MM.1S (cell line): ENCODE measurements at regions not wholly inside any gene's neighbourhood (a gene's known extent, or its start where the extent isn't known, plus 50 kb on each side); places are given as distances from the start of the nearest gene placed in this dataset.

Experiments used
- DNase-seq: peaks from one replicate; pipeline ENCODE4 v3.0.0-alpha.2; 2015
- H2AFZ ChIP-seq: fragments of 300-600 bp; sonication (generic); 2 replicates; pipeline ENCODE4 v1.6.0; 2016; ENCODE audit warnings: antibody characterized with exemption, low read length
- H3F3A ChIP-seq: fragments of 300-600 bp; sonication (generic); 2 replicates; pipeline ENCODE4 v1.6.1; 2016; ENCODE audit warnings: mild to moderate bottlenecking, antibody characterized with exemption, low read length, moderate library complexity, mixed read lengths; ENCODE audit not compliant: insufficient read depth
- H3K27ac ChIP-seq: fragments of 300-600 bp; sonication (generic); 2 replicates; pipeline ENCODE4 v1.5.1; 2016; ENCODE audit warnings: mild to moderate bottlenecking, low read length
- H3K27me3 ChIP-seq: fragments of 300-600 bp; sonication (generic); replicated peaks from 2 replicates; pipeline ENCODE4 v1.6.0; 2016; ENCODE audit warnings: low read length; ENCODE audit not compliant: insufficient read depth
- H3K36me3 ChIP-seq: fragments of 300-600 bp; sonication (generic); replicated peaks from 2 replicates; pipeline ENCODE4 v1.6.1; 2016; ENCODE audit warnings: mild to moderate bottlenecking, low read length, mixed read lengths; ENCODE audit not compliant: insufficient read depth
- H3K4me1 ChIP-seq: fragments of 300-600 bp; sonication (generic); 2 replicates; pipeline ENCODE4 v1.6.1; 2016; ENCODE audit warnings: low read length, mixed read lengths
- H3K4me2 ChIP-seq: fragments of 300-600 bp; sonication (generic); 2 replicates; pipeline ENCODE4 v1.6.0; 2016; ENCODE audit warnings: low read depth, low read length
- H3K4me3 ChIP-seq: fragments of 300-600 bp; sonication (generic); 2 replicates; pipeline ENCODE4 v1.5.1; 2016; ENCODE audit warnings: low read length, mixed read lengths
- H3K79me2 ChIP-seq: fragments of 300-600 bp; sonication (generic); 2 replicates; pipeline ENCODE4 v1.6.1; 2016; ENCODE audit warnings: mixed run types, low read length, mixed read lengths
- H3K9ac ChIP-seq: fragments of 300-600 bp; sonication (generic); 2 replicates; pipeline ENCODE4 v1.6.1; 2016; ENCODE audit warnings: low read length, mixed read lengths
- H3K9me2 ChIP-seq: fragments of 300-600 bp; sonication (generic); replicated peaks from 2 replicates; pipeline ENCODE4 v1.6.1; 2016; ENCODE audit warnings: mild to moderate bottlenecking, low read length, mixed read lengths; ENCODE audit not compliant: insufficient read depth
- H3K9me3 ChIP-seq: fragments of 300-600 bp; sonication (generic); replicated peaks from 2 replicates; pipeline ENCODE4 v1.6.1; 2016; ENCODE audit warnings: mild to moderate bottlenecking, low read length, mixed read lengths; ENCODE audit not compliant: insufficient read depth
- H4K20me1 ChIP-seq: fragments of 300-600 bp; sonication (generic); 2 replicates; pipeline ENCODE4 v1.6.1; 2016; ENCODE audit warnings: mild to moderate bottlenecking, low read length, moderate library complexity, mixed read lengths; ENCODE audit not compliant: insufficient read depth
- CTCF ChIP-seq: fragments of 300-600 bp; sonication (generic); IDR thresholded peaks from 2 replicates; pipeline ENCODE4 v1.5.1; 2016; ENCODE audit warnings: antibody characterized with exemption, low read length, mixed read lengths
- EZH2 ChIP-seq: fragments of 300-600 bp; sonication (generic); optimal IDR thresholded peaks from 2 replicates; pipeline ENCODE3; 2017; ENCODE audit warnings: low read depth, mild to moderate bottlenecking, antibody characterized with exemption, low read length, mixed read lengths
- EZH2phosphoT487 ChIP-seq: fragments of 300-600 bp; sonication (generic); IDR thresholded peaks from 2 replicates; pipeline ENCODE4 v1.6.1; 2018; ENCODE audit warnings: antibody characterized with exemption, low read length

GRCh38 chr20:39090906-39091305, 128.8 kb downstream of the DHX35 start:
- Histone ChIP-seq H3K4me3 (no peak overlapping the region), H4K20me1 (no peaks in the 10 kb centered on the region), H3K27me3 (no peaks in the 10 kb centered on the region), H3K4me2 (no peak overlapping the region), H3K36me3 (no peaks in the 10 kb centered on the region), H3K4me1 (no peaks in the 10 kb centered on the region), H3K27ac (no peak overlapping the region), H3K9me3 (no peaks in the 10 kb centered on the region), H2AFZ (no peak overlapping the region), H3K79me2 (no peaks in the 10 kb centered on the region), H3K9me2 (no peaks in the 10 kb centered on the region), H3F3A (no peaks in the 10 kb centered on the region), H3K9ac (no peak overlapping the region)
- TF ChIP-seq EZH2 (no peak), EZH2phosphoT487 (no peak), CTCF (no peak)
- DNase-seq, result no peak

GRCh38 chr20:39089797-39090196, 127.7 kb downstream of the DHX35 start:
- Histone ChIP-seq H3K4me3 (no peak overlapping the region), H2AFZ (no peak overlapping the region), H3K9ac (no peak overlapping the region), H3K36me3 (no peaks in the 10 kb centered on the region), H3K4me2 (no peak overlapping the region), H3K9me3 (no peaks in the 10 kb centered on the region), H3K9me2 (no peaks in the 10 kb centered on the region), H4K20me1 (no peaks in the 10 kb centered on the region), H3K4me1 (no peaks in the 10 kb centered on the region), H3K79me2 (no peaks in the 10 kb centered on the region), H3K27ac (no peak overlapping the region), H3K27me3 (no peaks in the 10 kb centered on the region), H3F3A (no peaks in the 10 kb centered on the region)
- no peak for TF ChIP-seq CTCF
- TF ChIP-seq EZH2, result no peak
- no peak for TF ChIP-seq EZH2phosphoT487
- DNase-seq, result no peak
